Esophagus muscularis mucosa (tissue), 4 donors: ENCODE measurements at regions not wholly inside any gene's neighbourhood (a gene's known extent, or its start where the extent isn't known, plus 50 kb on each side); places are given as distances from the start of the nearest gene placed in this dataset.

ENCODE experiments used
- DNase-seq: peaks from one replicate; pipeline ENCODE4 v3.0.0-alpha.2; 2017; ENCODE audit errors: extremely low spot score
- H3K27ac ChIP-seq, 4 donors: fragments of 200-600 bp; sonication (generic); replicated peaks in 1 of 4; 1 replicate in 3 of 4; 2 replicates in 1 of 4; pipeline ENCODE4 v1.5.1; 2016 to 2019; ENCODE audit warnings: mild to moderate bottlenecking in 1 of 4
- H3K27me3 ChIP-seq, 4 donors: fragments of 200-600 bp; sonication (generic); one replicate each; pipeline versions ENCODE4 v1.5.1 to v1.6.0; 2016 to 2019
- H3K36me3 ChIP-seq, 4 donors: fragments of 200-600 bp; sonication (generic); one replicate each; pipeline ENCODE4 v1.5.1; 2016 to 2019
- H3K4me1 ChIP-seq, 4 donors: fragments of 200-600 bp; sonication (generic); one replicate each; pipeline ENCODE4 v1.5.1; 2016 to 2019
- H3K4me3 ChIP-seq, 4 donors: fragments of 200-600 bp; sonication (generic); 1 replicate in 2 of 4; 2 replicates in 2 of 4; pipeline ENCODE4 v1.5.1; 2016 to 2019; ENCODE audit warnings: mild to moderate bottlenecking in 4 of 4, moderate library complexity in 1 of 4
- H3K9me3 ChIP-seq, 4 donors: fragments of 200-600 bp; sonication (generic); 1 replicate in 3 of 4; 2 replicates in 1 of 4; pipeline ENCODE4 v1.5.1; 2016 to 2019
- CTCF ChIP-seq, 3 experiments: fragments of 200-600 bp in 2 of 3; fragments of 450-650 bp in 1 of 3; sonication (generic) in 2 of 3; IDR thresholded peaks; one replicate each; pipeline ENCODE4 v1.5.1; 2017 to 2019; ENCODE audit warnings: antibody characterized with exemption in 3 of 3, mild to moderate bottlenecking in 2 of 3, moderate library complexity in 1 of 3
- EP300 ChIP-seq: sonication (generic); formaldehyde crosslinking; IDR thresholded peaks from one replicate; pipeline ENCODE4 v1.6.1; 2017; ENCODE audit warnings: antibody characterized with exemption
- POLR2A ChIP-seq: fragments of 450-650 bp; IDR thresholded peaks from one replicate; pipeline ENCODE4 v1.6.1; 2017; ENCODE audit warnings: antibody characterized with exemption, moderate library complexity, mild to moderate bottlenecking, low read depth
- POLR2AphosphoS5 ChIP-seq, 2 donors: sonication (generic); formaldehyde crosslinking; IDR thresholded peaks; one replicate each; pipeline ENCODE4 v1.6.1; 2017; ENCODE audit warnings: antibody characterized with exemption in 2 of 2
- WGBS: methylation state at CpG from one replicate; pipeline ENCODE4 v1.1.5; 2018; 5-methylcytosine and 5-hydroxymethylcytosine counted together
- intact Hi-C: fragments of 100-400 bp; cut with DNase I; formaldehyde crosslinking; loops from one replicate; pipeline ENCODE4 v1.15.1; 2023

GRCh38 chr1:221411283-221411682, 330.6 kb downstream of the DUSP10 start:
- Histone ChIP-seq H3K4me1 (no peaks in the 10 kb centered on the region), H3K36me3 (no peaks in the 10 kb centered on the region), H3K4me3 (no peak overlapping the region), H3K27me3 (no peaks in the 10 kb centered on the region), H3K9me3 (no peaks in the 10 kb centered on the region), H3K27ac (no peak overlapping the region)
- intact Hi-C loops, result no loop called here
- no peak for DNase-seq
- WGBS, result 79% methylated on average over 3 of the region's 3 CpGs
- no peak for TF ChIP-seq CTCF (IDR thresholded peaks at IDR 0.05)
- no peak for TF ChIP-seq POLR2AphosphoS5 (IDR thresholded peaks at IDR 0.05)
- TF ChIP-seq EP300, result no peak
- TF ChIP-seq POLR2A, result no peak

GRCh38 chr1:221414772-221415539, 326.9 kb downstream of the DUSP10 start:
- whole genome bisulfite sequencing, result 87% methylated on average over 8 of the region's 8 CpGs

GRCh38 chr1:221415651-221416050, 326.2 kb downstream of the DUSP10 start:
- WGBS, result 71% methylated on average over 1 of the region's 1 CpG
- peaks cover 0 to 20% (median 15%) of the 10 kb centered on the region in 4 donors for H3K4me1 ChIP-seq
- no peak overlapping the region for H3K4me3 ChIP-seq
- H3K27ac ChIP-seq, result no peak overlapping the region
- H3K9me3 ChIP-seq, result no peaks in the 10 kb centered on the region
- no peak for DNase-seq
- no peaks in the 10 kb centered on the region for H3K27me3 ChIP-seq
- intact Hi-C loops, result no loop called here
- TF ChIP-seq POLR2A (no peak), POLR2AphosphoS5 (IDR thresholded peaks at IDR 0.05) (no peak), EP300 (no peak), CTCF (IDR thresholded peaks at IDR 0.05) (no peak)
- no peaks in the 10 kb centered on the region for H3K36me3 ChIP-seq

More at GRCh38 chr1:221414772-221415539, 326.9 kb downstream of the DUSP10 start:
- H3K9me3 ChIP-seq, result no peaks in the 10 kb centered on the region
- no peak overlapping the region for H3K27ac ChIP-seq
- no peaks in the 10 kb centered on the region for H3K36me3 ChIP-seq
- peaks cover 0 to 15% (median 12%) of the 10 kb centered on the region in 4 donors for H3K4me1 ChIP-seq
- intact Hi-C loops, result no loop called here
- H3K27me3 ChIP-seq, result no peaks in the 10 kb centered on the region
- no peak for DNase-seq
- no peak for TF ChIP-seq EP300
- no peak for TF ChIP-seq CTCF (IDR thresholded peaks at IDR 0.05)
- no peak for TF ChIP-seq POLR2AphosphoS5 (IDR thresholded peaks at IDR 0.05)
- TF ChIP-seq POLR2A, result no peak
- no peak overlapping the region for H3K4me3 ChIP-seq

- intact Hi-C loops, result no loop called here
- TF ChIP-seq CTCF (IDR thresholded peaks at IDR 0.05) (no peak), POLR2AphosphoS5 (IDR thresholded peaks at IDR 0.05) (no peak), EP300 (no peak), POLR2A (no peak)
- 95% methylated on average over 4 of the region's 4 CpGs for WGBS
- no peak overlapping the region for H3K27ac ChIP-seq
- no peaks in the 10 kb centered on the region for H3K9me3 ChIP-seq
- no peak for DNase-seq
- no peak overlapping the region for H3K4me3 ChIP-seq
- peaks cover 0 to 20% (median 15%) of the 10 kb centered on the region in 4 donors for H3K4me1 ChIP-seq
- no peaks in the 10 kb centered on the region for H3K36me3 ChIP-seq
- no peaks in the 10 kb centered on the region for H3K27me3 ChIP-seq
Observed at GRCh38 chr1:221416142-221416541, 325.7 kb downstream of the DUSP10 start.

- no peaks in the 10 kb centered on the region for H3K27me3 ChIP-seq
- DNase-seq, result no peak
- H3K9me3 ChIP-seq, result no peaks in the 10 kb centered on the region
- no peak overlapping the region for H3K4me3 ChIP-seq
- peaks cover 0 to 20% (median 15%) of the 10 kb centered on the region in 4 donors for H3K4me1 ChIP-seq
- TF ChIP-seq EP300 (no peak), CTCF (IDR thresholded peaks at IDR 0.05) (no peak), POLR2AphosphoS5 (IDR thresholded peaks at IDR 0.05) (no peak), POLR2A (no peak)
- H3K27ac ChIP-seq, result no peak overlapping the region
- H3K36me3 ChIP-seq, result no peaks in the 10 kb centered on the region
- intact Hi-C loops, result no loop called here
Observed at GRCh38 chr1:221416723-221417122, 325.2 kb downstream of the DUSP10 start.
